ENCODE measurements at regions not wholly inside any gene's neighbourhood (a gene's known extent, or its start where the extent isn't known, plus 50 kb on each side); places are given as distances from the start of the nearest gene placed in this dataset.

GRCh38 chr4:80136270-80136669 lies 61.0 kb upstream of the PRDM8 start:
- TF ChIP-seq, protein P1, sequence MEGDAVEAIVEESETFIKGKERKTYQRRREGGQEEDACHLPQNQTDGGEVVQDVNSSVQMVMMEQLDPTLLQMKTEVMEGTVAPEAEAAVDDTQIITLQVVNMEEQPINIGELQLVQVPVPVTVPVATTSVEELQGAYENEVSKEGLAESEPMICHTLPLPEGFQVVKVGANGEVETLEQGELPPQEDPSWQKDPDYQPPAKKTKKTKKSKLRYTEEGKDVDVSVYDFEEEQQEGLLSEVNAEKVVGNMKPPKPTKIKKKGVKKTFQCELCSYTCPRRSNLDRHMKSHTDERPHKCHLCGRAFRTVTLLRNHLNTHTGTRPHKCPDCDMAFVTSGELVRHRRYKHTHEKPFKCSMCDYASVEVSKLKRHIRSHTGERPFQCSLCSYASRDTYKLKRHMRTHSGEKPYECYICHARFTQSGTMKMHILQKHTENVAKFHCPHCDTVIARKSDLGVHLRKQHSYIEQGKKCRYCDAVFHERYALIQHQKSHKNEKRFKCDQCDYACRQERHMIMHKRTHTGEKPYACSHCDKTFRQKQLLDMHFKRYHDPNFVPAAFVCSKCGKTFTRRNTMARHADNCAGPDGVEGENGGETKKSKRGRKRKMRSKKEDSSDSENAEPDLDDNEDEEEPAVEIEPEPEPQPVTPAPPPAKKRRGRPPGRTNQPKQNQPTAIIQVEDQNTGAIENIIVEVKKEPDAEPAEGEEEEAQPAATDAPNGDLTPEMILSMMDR (IDR thresholded peaks at IDR 0.05; ENCODE audit: insufficient read depth, low read depth, low read length) = no peak
- TF ChIP-seq EZH2 (IDR thresholded peaks at IDR 0.05; ENCODE audit: insufficient read depth, low read length) = no peak

All from astrocyte (in vitro differentiated cells and primary cell).